WTC11 (cell line): ENCODE measurements at regions not wholly inside any gene's neighbourhood (a gene's known extent, or its start where the extent isn't known, plus 50 kb on each side); places are given as distances from the start of the nearest gene placed in this dataset.
A peak's percentile ranks its signal among the peaks of the same experiment; 100 is the strongest.

Experiments
- ATAC-seq: fragments of 200-7000 bp; cut with Tn5 transposase; 2 replicates; pipeline ENCODE4 v1.10.0; 2021; ENCODE audit warnings: mild to moderate bottlenecking, moderate library complexity
- CTCF ChIA-PET: fragments of 300-600 bp; sonication (Branson Sonifier 250); formaldehyde crosslinking; loops from one replicate; lab custom pipeline; 2021; ENCODE audit warnings: antibody characterized with exemption; lab: Charles Lee
- POLR2A ChIA-PET: fragments of 350-600 bp; sonication (Branson Sonifier 250); formaldehyde crosslinking; loops from one replicate; lab custom pipeline; 2021; ENCODE audit warnings: antibody characterized with exemption; lab: Charles Lee
- DNase-seq: peaks from one replicate; pipeline ENCODE4 v3.0.0; 2021; ENCODE audit warnings: low spot score
- H3K27ac Mint-ChIP-seq: 2 replicates; pipeline ENCODE4 v1.8.0; 2021; ENCODE audit warnings: mixed read lengths
- H3K27me3 Mint-ChIP-seq: 2 replicates; pipeline ENCODE4 v1.8.0; 2021; ENCODE audit warnings: low read depth, mild to moderate bottlenecking, moderate library complexity, mixed read lengths
- H3K36me3 Mint-ChIP-seq: 2 replicates; pipeline ENCODE4 v1.8.0; 2021; ENCODE audit warnings: mixed read lengths
- H3K4me1 Mint-ChIP-seq: 2 replicates; pipeline ENCODE4 v1.8.0; 2022; ENCODE audit warnings: mixed read lengths
- H3K4me3 Mint-ChIP-seq: 2 replicates; pipeline ENCODE4 v1.8.0; 2021; ENCODE audit warnings: mild to moderate bottlenecking, moderate library complexity, mixed read lengths
- H3K9me3 Mint-ChIP-seq: 2 replicates; pipeline ENCODE4 v1.8.0; 2021; ENCODE audit warnings: mixed read lengths
- ESRRA ChIP-seq: sonication (generic); formaldehyde crosslinking; IDR thresholded peaks from 2 replicates; pipeline ENCODE4 v1.8.1; 2022; ENCODE audit warnings: mild to moderate bottlenecking, missing genetic modification reagents, borderline replicate concordance
- ETV6 ChIP-seq: sonication (generic); formaldehyde crosslinking; IDR thresholded peaks from 2 replicates; pipeline ENCODE4 v1.8.1; 2022; ENCODE audit warnings: mild to moderate bottlenecking, missing genetic modification reagents
- SMAD4 ChIP-seq: sonication (generic); formaldehyde crosslinking; IDR thresholded peaks from 2 replicates; pipeline ENCODE4 v1.8.0; 2022; ENCODE audit warnings: mild to moderate bottlenecking, missing genetic modification reagents
- ZNF138 ChIP-seq: sonication (generic); formaldehyde crosslinking; conservative IDR thresholded peaks from 2 replicates; pipeline ENCODE4 v1.8.1; 2022; ENCODE audit warnings: mild to moderate bottlenecking, moderate library complexity, missing genetic modification reagents
- ZNF219 ChIP-seq: sonication (generic); formaldehyde crosslinking; IDR thresholded peaks from 2 replicates; pipeline ENCODE4 v1.8.0; 2023; ENCODE audit warnings: missing genetic modification reagents, mild to moderate bottlenecking, borderline replicate concordance
- ZNF317 ChIP-seq: sonication (generic); formaldehyde crosslinking; IDR thresholded peaks from 2 replicates; pipeline ENCODE4 v1.8.1; 2023; ENCODE audit warnings: low read depth, mild to moderate bottlenecking, moderate library complexity, missing genetic modification reagents, borderline replicate concordance
- ZNF396 ChIP-seq: fragments of 250-450 bp; sonication (Bioruptor Pico); IDR thresholded peaks from 2 replicates; pipeline ENCODE4 v1.8.0; 2021; ENCODE audit warnings: mild to moderate bottlenecking, moderate library complexity, borderline replicate concordance
- TF ChIP-seq, protein P1 (sequence below): sonication (generic); formaldehyde crosslinking; IDR thresholded peaks from 2 replicates; pipeline ENCODE4 v1.8.1; 2022; ENCODE audit warnings: missing genetic modification reagents, borderline replicate concordance
- TF ChIP-seq, protein P2 (sequence below): fragments of 250-450 bp; sonication (Bioruptor Pico); IDR thresholded peaks from 2 replicates; pipeline ENCODE4 v1.9.0; 2021; ENCODE audit warnings: mild to moderate bottlenecking, borderline replicate concordance
- TF ChIP-seq, protein P3 (sequence below): sonication (generic); formaldehyde crosslinking; IDR thresholded peaks from 2 replicates; pipeline ENCODE4 v1.8.1; 2022; ENCODE audit warnings: low read depth, missing genetic modification reagents, borderline replicate concordance
- TF ChIP-seq, protein P4 (sequence below): sonication (generic); formaldehyde crosslinking; IDR thresholded peaks from 2 replicates; pipeline ENCODE4 v1.8.0; 2022; ENCODE audit warnings: mild to moderate bottlenecking, missing genetic modification reagents
- TF ChIP-seq, protein P5 (sequence below): sonication (generic); formaldehyde crosslinking; IDR thresholded peaks from 2 replicates; pipeline ENCODE4 v1.8.1; 2022; ENCODE audit warnings: mild to moderate bottlenecking, moderate library complexity, missing genetic modification reagents
- TF ChIP-seq, protein P6 (sequence below): sonication (generic); formaldehyde crosslinking; IDR thresholded peaks from 2 replicates; pipeline ENCODE4 v1.8.0; 2022; ENCODE audit warnings: mild to moderate bottlenecking, missing genetic modification reagents
- TF ChIP-seq, protein P7 (sequence below): sonication (generic); formaldehyde crosslinking; IDR thresholded peaks from 2 replicates; pipeline ENCODE4 v1.8.1; 2023; ENCODE audit warnings: mild to moderate bottlenecking, missing genetic modification reagents, borderline replicate concordance
- TF ChIP-seq, protein P8 (sequence below): sonication (generic); formaldehyde crosslinking; IDR thresholded peaks from 2 replicates; pipeline ENCODE4 v1.8.1; 2023; ENCODE audit warnings: mild to moderate bottlenecking, missing genetic modification reagents, moderate library complexity
- TF ChIP-seq, protein P9 (sequence below): sonication (generic); formaldehyde crosslinking; IDR thresholded peaks from 2 replicates; pipeline ENCODE4 v1.8.0; 2022; ENCODE audit warnings: mild to moderate bottlenecking, missing genetic modification reagents

DNA sequence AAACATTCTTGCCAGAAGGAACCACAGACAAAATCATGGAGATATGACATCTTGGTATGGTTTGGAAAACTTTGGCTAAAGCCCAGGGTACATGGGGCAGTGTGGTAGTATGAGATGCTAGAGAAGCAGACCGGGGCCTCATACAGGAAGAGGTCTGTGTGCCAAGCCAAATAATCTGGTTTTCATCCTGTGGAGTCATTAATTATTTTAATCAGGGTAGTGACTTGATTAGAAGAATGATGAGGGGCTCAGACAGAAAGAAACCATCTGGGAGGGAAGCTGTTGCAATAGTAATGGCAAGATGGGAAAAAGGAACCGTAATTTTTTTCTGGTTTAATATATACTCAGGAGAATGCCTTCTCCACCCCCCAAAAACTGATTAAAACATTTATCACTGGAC is 318.0 kb downstream of the BRINP2 start:
- TF ChIP-seq, protein P1, sequence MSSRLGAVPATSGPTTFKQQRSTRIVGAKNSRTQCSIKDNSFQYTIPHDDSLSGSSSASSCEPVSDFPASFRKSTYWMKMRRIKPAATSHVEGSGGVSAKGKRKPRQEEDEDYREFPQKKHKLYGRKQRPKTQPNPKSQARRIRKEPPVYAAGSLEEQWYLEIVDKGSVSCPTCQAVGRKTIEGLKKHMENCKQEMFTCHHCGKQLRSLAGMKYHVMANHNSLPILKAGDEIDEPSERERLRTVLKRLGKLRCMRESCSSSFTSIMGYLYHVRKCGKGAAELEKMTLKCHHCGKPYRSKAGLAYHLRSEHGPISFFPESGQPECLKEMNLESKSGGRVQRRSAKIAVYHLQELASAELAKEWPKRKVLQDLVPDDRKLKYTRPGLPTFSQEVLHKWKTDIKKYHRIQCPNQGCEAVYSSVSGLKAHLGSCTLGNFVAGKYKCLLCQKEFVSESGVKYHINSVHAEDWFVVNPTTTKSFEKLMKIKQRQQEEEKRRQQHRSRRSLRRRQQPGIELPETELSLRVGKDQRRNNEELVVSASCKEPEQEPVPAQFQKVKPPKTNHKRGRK: no peak
- TF ChIP-seq, protein P2, sequence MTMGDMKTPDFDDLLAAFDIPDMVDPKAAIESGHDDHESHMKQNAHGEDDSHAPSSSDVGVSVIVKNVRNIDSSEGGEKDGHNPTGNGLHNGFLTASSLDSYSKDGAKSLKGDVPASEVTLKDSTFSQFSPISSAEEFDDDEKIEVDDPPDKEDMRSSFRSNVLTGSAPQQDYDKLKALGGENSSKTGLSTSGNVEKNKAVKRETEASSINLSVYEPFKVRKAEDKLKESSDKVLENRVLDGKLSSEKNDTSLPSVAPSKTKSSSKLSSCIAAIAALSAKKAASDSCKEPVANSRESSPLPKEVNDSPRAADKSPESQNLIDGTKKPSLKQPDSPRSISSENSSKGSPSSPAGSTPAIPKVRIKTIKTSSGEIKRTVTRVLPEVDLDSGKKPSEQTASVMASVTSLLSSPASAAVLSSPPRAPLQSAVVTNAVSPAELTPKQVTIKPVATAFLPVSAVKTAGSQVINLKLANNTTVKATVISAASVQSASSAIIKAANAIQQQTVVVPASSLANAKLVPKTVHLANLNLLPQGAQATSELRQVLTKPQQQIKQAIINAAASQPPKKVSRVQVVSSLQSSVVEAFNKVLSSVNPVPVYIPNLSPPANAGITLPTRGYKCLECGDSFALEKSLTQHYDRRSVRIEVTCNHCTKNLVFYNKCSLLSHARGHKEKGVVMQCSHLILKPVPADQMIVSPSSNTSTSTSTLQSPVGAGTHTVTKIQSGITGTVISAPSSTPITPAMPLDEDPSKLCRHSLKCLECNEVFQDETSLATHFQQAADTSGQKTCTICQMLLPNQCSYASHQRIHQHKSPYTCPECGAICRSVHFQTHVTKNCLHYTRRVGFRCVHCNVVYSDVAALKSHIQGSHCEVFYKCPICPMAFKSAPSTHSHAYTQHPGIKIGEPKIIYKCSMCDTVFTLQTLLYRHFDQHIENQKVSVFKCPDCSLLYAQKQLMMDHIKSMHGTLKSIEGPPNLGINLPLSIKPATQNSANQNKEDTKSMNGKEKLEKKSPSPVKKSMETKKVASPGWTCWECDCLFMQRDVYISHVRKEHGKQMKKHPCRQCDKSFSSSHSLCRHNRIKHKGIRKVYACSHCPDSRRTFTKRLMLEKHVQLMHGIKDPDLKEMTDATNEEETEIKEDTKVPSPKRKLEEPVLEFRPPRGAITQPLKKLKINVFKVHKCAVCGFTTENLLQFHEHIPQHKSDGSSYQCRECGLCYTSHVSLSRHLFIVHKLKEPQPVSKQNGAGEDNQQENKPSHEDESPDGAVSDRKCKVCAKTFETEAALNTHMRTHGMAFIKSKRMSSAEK (CRISPR knock-in tag): no peak
- TF ChIP-seq, all 79 proteins: peak for 0
- no peak for DNase-seq
- H3K4me3 Mint-ChIP-seq: no peak overlapping the region
- no peaks in the 10 kb centered on the region; the same call in 1 of the 2 replicates for H3K9me3 Mint-ChIP-seq
- H3K27me3 Mint-ChIP-seq: no peaks in the 10 kb centered on the region
- ChIA-PET CTCF (interaction anchor here (1.2 kb wide), 1 partner anchor 133 kb away, joined by 3 read pairs; no protein-coding TSS in a partner anchor), POLR2A (no interaction called here)
- no peak for ATAC-seq
- H3K4me1 Mint-ChIP-seq: peaks cover 6% of the 10 kb centered on the region
- H3K36me3 Mint-ChIP-seq: no peaks in the 10 kb centered on the region
- no peak overlapping the region for H3K27ac Mint-ChIP-seq

DNA sequence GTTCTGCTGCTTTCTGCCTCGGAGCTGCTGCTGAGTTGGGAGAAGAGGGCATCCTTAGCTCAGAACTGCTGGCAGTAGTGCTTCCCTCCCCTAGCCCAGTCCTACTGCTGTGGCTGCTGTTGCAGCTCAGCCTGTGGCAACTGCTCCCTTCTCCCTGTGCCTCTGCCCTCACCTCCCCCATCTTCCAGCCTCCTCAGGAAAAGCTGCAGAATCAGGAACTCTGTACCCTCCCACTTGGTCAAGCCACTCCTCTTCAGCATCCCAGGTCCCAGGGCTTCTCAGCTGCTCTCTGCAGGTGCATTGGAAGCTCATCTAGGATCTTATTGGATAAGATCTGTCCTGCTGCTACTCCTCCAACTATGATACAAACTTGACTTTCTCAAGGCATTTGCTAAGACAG is 316.7 kb downstream of the BRINP2 start:
- ATAC-seq (peak; percentile 99), DNase-seq (peak; percentile 43)
- no peak overlapping the region for H3K4me3 Mint-ChIP-seq
- H3K9me3 Mint-ChIP-seq: no peaks in the 10 kb centered on the region; the same call in 1 of the 2 replicates
- peaks cover 6% of the 10 kb centered on the region for H3K4me1 Mint-ChIP-seq
- no peak overlapping the region for H3K27ac Mint-ChIP-seq
- H3K36me3 Mint-ChIP-seq: no peaks in the 10 kb centered on the region
- H3K27me3 Mint-ChIP-seq: no peaks in the 10 kb centered on the region
- POLR2A ChIA-PET: no interaction called here
- CTCF ChIA-PET: no interaction called here
- TF ChIP-seq, protein P3, sequence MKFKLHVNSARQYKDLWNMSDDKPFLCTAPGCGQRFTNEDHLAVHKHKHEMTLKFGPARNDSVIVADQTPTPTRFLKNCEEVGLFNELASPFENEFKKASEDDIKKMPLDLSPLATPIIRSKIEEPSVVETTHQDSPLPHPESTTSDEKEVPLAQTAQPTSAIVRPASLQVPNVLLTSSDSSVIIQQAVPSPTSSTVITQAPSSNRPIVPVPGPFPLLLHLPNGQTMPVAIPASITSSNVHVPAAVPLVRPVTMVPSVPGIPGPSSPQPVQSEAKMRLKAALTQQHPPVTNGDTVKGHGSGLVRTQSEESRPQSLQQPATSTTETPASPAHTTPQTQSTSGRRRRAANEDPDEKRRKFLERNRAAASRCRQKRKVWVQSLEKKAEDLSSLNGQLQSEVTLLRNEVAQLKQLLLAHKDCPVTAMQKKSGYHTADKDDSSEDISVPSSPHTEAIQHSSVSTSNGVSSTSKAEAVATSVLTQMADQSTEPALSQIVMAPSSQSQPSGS (CRISPR knock-in tag): no peak
- TF ChIP-seq ETV6 (CRISPR knock-in tag): no peak
- TF ChIP-seq ZNF317: no peak
- no peak for TF ChIP-seq SMAD4
- TF ChIP-seq ZNF219: no peak
- TF ChIP-seq ESRRA: no peak
- TF ChIP-seq, protein P4, sequence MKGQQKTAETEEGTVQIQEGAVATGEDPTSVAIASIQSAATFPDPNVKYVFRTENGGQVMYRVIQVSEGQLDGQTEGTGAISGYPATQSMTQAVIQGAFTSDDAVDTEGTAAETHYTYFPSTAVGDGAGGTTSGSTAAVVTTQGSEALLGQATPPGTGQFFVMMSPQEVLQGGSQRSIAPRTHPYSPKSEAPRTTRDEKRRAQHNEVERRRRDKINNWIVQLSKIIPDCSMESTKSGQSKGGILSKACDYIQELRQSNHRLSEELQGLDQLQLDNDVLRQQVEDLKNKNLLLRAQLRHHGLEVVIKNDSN (CRISPR knock-in tag): no peak
- TF ChIP-seq, protein P5, sequence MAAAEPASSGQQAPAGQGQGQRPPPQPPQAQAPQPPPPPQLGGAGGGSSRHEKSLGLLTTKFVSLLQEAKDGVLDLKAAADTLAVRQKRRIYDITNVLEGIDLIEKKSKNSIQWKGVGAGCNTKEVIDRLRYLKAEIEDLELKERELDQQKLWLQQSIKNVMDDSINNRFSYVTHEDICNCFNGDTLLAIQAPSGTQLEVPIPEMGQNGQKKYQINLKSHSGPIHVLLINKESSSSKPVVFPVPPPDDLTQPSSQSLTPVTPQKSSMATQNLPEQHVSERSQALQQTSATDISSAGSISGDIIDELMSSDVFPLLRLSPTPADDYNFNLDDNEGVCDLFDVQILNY (CRISPR knock-in tag): no peak
- TF ChIP-seq, protein P6, sequence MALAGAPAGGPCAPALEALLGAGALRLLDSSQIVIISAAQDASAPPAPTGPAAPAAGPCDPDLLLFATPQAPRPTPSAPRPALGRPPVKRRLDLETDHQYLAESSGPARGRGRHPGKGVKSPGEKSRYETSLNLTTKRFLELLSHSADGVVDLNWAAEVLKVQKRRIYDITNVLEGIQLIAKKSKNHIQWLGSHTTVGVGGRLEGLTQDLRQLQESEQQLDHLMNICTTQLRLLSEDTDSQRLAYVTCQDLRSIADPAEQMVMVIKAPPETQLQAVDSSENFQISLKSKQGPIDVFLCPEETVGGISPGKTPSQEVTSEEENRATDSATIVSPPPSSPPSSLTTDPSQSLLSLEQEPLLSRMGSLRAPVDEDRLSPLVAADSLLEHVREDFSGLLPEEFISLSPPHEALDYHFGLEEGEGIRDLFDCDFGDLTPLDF (CRISPR knock-in tag): no peak
- TF ChIP-seq, protein P7, sequence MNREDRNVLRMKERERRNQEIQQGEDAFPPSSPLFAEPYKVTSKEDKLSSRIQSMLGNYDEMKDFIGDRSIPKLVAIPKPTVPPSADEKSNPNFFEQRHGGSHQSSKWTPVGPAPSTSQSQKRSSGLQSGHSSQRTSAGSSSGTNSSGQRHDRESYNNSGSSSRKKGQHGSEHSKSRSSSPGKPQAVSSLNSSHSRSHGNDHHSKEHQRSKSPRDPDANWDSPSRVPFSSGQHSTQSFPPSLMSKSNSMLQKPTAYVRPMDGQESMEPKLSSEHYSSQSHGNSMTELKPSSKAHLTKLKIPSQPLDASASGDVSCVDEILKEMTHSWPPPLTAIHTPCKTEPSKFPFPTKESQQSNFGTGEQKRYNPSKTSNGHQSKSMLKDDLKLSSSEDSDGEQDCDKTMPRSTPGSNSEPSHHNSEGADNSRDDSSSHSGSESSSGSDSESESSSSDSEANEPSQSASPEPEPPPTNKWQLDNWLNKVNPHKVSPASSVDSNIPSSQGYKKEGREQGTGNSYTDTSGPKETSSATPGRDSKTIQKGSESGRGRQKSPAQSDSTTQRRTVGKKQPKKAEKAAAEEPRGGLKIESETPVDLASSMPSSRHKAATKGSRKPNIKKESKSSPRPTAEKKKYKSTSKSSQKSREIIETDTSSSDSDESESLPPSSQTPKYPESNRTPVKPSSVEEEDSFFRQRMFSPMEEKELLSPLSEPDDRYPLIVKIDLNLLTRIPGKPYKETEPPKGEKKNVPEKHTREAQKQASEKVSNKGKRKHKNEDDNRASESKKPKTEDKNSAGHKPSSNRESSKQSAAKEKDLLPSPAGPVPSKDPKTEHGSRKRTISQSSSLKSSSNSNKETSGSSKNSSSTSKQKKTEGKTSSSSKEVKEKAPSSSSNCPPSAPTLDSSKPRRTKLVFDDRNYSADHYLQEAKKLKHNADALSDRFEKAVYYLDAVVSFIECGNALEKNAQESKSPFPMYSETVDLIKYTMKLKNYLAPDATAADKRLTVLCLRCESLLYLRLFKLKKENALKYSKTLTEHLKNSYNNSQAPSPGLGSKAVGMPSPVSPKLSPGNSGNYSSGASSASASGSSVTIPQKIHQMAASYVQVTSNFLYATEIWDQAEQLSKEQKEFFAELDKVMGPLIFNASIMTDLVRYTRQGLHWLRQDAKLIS (CRISPR knock-in tag): no peak
- TF ChIP-seq, protein P8, sequence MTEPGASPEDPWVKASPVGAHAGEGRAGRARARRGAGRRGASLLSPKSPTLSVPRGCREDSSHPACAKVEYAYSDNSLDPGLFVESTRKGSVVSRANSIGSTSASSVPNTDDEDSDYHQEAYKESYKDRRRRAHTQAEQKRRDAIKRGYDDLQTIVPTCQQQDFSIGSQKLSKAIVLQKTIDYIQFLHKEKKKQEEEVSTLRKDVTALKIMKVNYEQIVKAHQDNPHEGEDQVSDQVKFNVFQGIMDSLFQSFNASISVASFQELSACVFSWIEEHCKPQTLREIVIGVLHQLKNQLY (CRISPR knock-in tag): no peak
- TF ChIP-seq ZNF138 (CRISPR knock-in tag): no peak
- TF ChIP-seq, protein P9, sequence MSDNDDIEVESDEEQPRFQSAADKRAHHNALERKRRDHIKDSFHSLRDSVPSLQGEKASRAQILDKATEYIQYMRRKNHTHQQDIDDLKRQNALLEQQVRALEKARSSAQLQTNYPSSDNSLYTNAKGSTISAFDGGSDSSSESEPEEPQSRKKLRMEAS (CRISPR knock-in tag): no peak
- no peak for TF ChIP-seq ZNF396
